ENCODE measurements at regions not wholly inside any gene's neighbourhood (a gene's known extent, or its start where the extent isn't known, plus 50 kb on each side); places are given as distances from the start of the nearest gene placed in this dataset.

DNA sequence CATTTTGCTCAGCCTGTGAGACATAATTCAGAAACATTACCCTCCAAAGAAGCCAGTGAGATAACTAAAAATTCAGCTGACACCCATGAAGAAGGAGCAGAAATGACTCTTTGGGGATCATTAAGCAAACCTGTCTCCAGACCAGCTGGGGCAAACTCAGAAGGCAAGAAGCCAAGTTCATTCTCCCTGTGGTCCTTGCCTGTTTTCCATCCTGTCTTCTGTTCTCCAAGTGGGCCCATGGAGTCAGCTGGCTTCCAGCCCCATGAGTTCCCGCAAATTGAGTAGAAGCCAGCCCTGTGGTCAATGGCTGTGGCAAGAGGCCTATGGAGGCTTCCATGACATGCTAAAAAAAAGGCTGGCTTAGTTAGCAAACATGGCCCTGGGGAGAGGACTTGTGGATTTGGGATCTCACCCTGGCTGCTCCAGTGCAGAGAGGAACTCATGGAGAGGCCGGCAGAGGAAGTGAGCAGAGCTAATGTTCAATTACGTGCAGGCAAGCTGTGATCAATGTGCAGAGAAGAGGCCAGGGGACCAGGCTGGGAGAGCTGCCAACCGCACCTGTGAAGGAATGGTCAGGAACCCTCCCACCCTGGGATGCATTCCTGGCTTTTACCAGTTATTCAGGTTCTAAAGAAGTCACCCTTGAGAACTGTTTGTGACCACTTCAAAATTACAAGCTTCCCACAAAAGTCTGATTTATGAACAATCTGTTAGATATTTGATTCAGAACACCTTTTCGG lies 229.1 kb downstream of the TSHZ3 start:
- TF ChIP-seq GATA2 (IDR thresholded peaks at IDR 0.05; ENCODE audit: low read depth, low read length) (no peak), GATA3 (IDR thresholded peaks at IDR 0.05; ENCODE audit: low read depth, low read length) (no peak)

DNA sequence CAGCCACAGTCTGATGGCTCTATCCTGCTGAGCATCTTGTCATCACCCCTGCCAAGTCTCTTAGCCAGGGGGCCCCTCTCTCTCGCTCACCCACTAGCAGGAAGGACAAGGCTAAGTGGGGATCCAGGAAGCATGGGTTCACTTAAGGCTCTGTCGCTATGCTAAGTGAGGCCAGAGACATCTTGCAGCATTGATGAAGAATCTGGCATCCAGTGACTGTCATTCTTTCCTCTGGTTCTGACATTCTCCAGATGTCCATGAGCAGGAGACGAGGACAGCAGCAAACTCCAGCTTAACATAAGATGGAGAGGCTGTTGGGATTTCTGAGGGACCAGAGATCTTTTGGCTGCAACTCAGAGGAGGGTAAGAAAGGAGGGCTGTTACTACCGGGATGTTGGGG lies 230.2 kb downstream of the TSHZ3 start:
- TF ChIP-seq GATA2 (IDR thresholded peaks at IDR 0.05; ENCODE audit: low read depth, low read length) = no peak
- TF ChIP-seq GATA3 (IDR thresholded peaks at IDR 0.05; ENCODE audit: low read depth, low read length) = no peak

DNA sequence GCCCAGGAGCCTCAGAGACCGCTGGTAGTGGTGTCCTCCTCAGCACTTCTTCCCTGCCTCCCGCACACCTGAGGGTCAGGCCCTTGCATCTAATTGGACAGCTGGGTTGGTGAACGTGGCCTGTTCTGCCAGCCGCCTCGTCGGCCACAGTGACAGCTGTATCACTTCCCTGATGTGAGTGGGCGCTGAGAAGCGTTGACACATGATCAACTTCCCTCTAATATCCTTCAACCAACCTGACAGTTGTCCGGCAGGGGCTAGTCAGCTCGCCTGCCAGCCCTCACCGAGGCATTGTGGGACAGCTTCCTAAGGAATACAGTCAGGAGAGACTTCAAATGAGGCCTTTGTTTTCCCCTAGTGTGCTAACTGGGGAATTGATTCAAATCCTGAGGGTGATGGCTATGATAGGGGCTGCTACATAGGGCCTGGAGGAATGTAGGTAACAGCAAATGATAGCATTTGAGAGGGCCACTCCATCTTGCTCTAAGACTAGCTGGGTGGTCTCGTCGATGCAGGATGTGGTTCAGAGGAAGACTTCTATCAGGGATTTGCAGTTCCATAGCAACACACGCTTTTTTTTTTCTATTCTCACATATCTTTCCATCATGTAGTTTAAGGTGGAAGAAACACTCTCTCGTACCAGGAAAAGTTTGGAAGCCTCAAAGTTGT lies 230.8 kb downstream of the TSHZ3 start:
- TF ChIP-seq GATA3 (IDR thresholded peaks at IDR 0.05; ENCODE audit: low read depth, low read length) (no peak), GATA2 (IDR thresholded peaks at IDR 0.05; ENCODE audit: low read depth, low read length) (no peak)

DNA sequence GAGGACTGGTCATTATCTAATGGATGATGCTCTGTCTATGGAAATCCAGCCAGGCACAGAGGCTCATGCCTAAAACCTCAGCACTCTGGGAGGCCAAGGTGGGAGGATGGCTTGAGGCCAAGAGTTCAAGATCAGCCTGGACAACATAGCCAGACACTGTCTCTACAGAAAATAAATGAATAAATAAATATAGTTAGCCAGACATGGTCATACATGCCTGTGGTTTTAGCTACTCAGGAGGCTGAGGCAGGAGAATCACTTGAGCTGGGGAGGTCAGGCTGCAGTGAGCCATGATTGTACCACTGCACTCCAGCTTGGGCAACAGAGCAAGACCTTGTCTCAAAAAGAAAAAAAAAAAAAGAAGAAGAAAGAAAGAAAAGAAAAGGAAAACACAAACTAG lies 234.7 kb downstream of the TSHZ3 start:
- no peak for TF ChIP-seq GATA3 (IDR thresholded peaks at IDR 0.05; ENCODE audit: low read depth, low read length)
- TF ChIP-seq GATA2 (IDR thresholded peaks at IDR 0.05; ENCODE audit: low read depth, low read length) = no peak

DNA sequence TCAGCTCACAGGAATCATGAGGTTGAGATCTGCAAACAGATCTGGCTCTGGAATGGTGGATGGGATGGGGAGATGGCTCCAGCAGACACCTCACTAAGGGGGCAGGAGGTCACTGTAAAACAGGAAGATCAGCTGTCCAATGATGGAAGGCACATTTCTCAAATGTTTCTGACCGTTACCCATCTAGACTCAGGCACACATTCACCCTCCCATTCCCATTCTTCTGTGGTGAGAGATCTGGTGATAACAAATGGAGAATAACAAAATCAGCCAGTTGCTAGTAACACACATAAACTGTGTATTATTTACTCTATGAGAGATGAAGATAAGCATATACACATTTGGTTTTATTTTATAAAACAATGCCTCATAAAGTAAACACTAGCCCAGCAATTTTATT lies 235.9 kb downstream of the TSHZ3 start:
- TF ChIP-seq GATA3 (IDR thresholded peaks at IDR 0.05; ENCODE audit: low read depth, low read length) (peak; percentile 64), GATA2 (IDR thresholded peaks at IDR 0.05; ENCODE audit: low read depth, low read length) (peak; percentile 77)

DNA sequence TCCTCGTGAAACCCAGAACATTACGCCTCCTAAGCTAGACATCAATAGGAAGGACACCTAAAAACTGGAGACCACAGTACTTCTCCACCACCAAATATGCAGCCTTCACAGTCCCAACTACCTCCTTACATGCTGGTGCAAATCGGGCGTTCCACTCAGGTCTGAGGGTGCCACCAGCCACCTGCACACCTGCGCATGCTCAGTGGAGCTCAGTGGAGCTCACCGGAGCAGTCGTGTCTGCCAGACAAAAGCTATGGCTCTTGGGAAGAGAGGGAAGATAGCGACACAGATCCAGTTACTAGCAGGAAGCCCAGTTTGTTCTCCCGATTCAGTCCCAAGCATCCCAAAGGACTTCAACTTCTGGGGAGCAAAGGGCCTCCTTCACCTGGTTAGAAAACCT lies 237.1 kb downstream of the TSHZ3 start:
- TF ChIP-seq GATA2 (IDR thresholded peaks at IDR 0.05; ENCODE audit: low read depth, low read length) (no peak), GATA3 (IDR thresholded peaks at IDR 0.05; ENCODE audit: low read depth, low read length) (no peak)

DNA sequence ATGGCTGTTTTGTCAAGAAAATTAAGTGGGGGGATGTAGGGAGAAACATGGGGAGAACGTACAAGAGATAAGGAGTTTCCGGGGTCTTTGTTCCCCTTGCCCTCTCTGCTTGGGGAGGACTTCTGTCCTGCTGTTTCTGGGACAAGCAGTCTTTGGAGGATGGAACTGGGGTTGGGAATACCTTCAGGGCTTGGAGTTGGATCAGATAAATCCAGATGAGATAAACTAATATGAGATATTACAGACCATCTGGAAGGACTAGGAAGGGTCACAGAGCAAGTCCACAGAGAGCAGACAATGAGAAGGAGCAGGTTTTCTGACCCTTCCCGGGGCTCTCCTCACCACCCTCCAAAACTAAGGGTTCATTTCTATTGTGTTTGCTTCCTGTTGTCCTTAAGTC lies 237.5 kb downstream of the TSHZ3 start:
- TF ChIP-seq GATA2 (IDR thresholded peaks at IDR 0.05; ENCODE audit: low read depth, low read length) = peak; percentile 82
- TF ChIP-seq GATA3 (IDR thresholded peaks at IDR 0.05; ENCODE audit: low read depth, low read length) = peak; percentile 69

DNA sequence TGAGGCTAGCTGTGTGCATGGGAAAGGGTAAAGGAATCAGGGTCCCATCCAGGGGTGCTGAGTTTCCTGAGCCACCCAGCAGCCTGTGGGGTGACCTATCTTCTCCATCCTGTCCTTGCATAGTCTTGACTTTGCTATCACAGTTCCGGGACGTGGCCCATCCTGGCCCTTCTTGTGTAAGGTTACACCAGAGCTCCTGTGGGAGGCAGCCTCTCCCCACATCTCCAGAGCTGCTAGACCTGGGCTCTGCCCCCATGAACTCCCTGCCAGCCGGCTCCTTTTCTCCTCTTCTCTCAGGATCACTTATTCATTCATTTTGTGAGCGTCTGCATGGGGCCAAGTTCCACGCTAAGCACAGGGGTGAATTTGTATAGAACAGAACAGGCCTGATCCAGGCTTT lies 238.9 kb downstream of the TSHZ3 start:
- TF ChIP-seq GATA3 (IDR thresholded peaks at IDR 0.05; ENCODE audit: low read depth, low read length) (no peak), GATA2 (IDR thresholded peaks at IDR 0.05; ENCODE audit: low read depth, low read length) (no peak)

DNA sequence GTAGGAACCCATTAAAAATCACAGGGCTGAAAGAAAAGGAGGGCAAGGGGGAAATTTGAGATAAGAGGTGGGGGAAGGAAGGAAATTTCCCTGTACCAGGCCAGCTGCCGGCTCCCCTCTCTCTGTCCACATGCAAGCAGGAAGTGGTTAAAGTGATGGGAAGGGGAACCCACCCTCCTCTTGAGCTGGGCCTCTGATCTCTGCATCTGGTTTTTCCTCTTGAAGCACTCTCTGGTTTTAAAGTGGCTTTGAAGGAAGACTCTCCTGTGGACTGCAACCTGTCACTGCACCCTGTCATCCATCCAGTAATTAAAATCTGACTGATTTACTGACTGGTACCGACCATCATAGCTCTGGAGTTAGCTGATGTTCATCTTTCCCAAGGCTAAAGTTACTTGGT lies 239.6 kb downstream of the TSHZ3 start:
- TF ChIP-seq GATA2 (IDR thresholded peaks at IDR 0.05; ENCODE audit: low read depth, low read length) (peak; percentile 23; the same call in 1 of the 2 replicates), GATA3 (IDR thresholded peaks at IDR 0.05; ENCODE audit: low read depth, low read length) (no peak)

DNA sequence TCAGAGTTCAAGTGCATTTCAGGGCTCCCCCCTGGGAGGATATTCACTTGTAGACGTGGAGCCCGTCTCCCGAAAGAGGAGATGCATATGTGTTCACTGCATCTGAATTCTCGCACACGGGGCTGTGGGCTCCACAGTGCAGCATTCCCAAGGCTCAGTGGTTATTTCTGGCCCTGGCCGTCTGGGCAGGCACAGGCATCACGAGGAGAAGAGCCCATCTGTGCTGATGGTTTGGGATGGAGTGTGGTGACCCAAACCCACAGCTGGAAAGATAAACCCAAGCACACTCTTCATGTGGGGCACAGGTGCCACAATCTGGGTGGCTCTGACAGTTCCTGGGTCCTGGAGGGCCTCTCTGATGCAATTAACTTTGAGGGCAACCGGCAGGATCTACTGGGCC lies 242.1 kb downstream of the TSHZ3 start:
- no peak for TF ChIP-seq GATA3 (IDR thresholded peaks at IDR 0.05; ENCODE audit: low read depth, low read length)
- no peak for TF ChIP-seq GATA2 (IDR thresholded peaks at IDR 0.05; ENCODE audit: low read depth, low read length)

DNA sequence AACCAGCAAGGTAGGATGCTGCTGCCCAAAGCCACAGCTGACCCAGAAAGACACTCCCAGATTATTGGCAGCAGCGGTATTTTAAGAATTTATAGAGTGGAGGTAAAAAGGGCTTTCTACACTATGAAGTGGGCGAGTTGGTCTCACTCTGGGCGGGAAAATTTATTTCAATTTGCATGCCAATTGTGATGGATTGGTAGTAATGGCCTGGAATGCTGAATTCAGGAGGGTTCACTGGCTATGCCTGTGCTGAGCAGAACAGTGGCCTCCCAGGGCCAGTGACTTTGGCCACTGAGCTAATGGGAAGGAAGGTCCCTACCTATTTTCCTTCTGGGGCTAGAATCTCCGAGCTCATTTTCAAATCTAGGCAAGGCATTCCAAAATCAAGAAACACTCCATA lies 243.5 kb downstream of the TSHZ3 start:
- TF ChIP-seq GATA2 (IDR thresholded peaks at IDR 0.05; ENCODE audit: low read depth, low read length) = no peak
- TF ChIP-seq GATA3 (IDR thresholded peaks at IDR 0.05; ENCODE audit: low read depth, low read length) = no peak

DNA sequence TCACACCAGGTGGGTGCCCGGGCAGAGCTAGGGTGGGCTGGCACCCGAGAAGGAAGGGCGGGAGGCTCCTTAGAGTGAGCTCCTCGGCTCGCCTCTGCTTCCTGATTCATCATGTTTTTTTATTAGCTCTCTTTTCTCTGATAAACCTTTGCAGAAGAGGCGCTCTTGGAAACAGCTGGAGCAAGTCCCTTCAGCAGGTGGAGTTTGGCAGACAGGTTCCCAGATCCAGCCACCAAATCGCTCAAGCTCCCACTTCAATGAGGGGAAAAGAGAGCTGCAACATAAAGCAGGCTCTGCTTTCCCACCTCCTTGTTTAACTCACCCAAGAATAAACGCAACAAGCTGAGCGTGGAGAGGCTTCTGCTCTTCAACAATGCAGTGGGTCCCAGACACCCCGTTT lies 244.8 kb downstream of the TSHZ3 start:
- TF ChIP-seq GATA3 (IDR thresholded peaks at IDR 0.05; ENCODE audit: low read depth, low read length) (no peak), GATA2 (IDR thresholded peaks at IDR 0.05; ENCODE audit: low read depth, low read length) (no peak)

DNA sequence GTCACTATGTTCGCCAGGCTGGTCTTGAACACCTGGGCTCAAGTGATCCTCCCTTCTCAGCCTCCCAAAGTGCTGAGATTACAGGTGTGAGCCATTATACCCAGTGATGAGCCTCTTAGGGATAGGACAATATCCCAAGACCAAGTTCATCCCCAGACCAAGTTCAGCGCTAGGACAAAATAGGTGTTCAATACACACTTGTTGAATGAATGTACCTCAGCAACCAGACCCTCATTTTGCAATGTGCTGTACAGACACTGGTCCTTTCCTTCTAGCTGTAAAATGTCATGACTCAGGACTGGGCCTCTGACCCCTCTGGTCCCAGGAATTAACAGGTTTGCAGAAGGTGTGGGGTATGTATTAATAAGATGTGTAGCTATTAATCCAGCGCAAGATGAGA lies 246.0 kb downstream of the TSHZ3 start:
- no peak for TF ChIP-seq GATA3 (IDR thresholded peaks at IDR 0.05; ENCODE audit: low read depth, low read length)
- TF ChIP-seq GATA2 (IDR thresholded peaks at IDR 0.05; ENCODE audit: low read depth, low read length) = no peak

DNA sequence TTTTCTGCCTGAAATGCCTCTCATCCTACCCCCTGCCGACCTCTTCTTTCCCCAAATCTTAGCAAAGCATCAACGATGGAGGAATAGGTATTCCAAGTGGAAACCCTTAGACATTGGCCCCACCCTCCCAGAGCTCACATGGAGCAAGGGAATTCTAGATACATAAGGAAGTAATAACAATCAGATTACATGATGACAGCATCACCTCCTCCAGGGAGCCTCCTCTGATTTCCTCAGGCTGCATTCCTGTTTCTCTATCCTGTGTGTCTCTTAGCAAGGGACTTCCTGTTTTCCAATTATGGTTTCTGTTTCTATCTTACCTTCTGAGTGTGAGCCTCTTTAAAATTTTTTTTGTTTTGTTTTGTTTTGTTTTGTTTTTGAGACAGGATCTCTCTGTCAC lies 246.6 kb downstream of the TSHZ3 start:
- TF ChIP-seq GATA3 (IDR thresholded peaks at IDR 0.05; ENCODE audit: low read depth, low read length) (no peak), GATA2 (IDR thresholded peaks at IDR 0.05; ENCODE audit: low read depth, low read length) (no peak)

DNA sequence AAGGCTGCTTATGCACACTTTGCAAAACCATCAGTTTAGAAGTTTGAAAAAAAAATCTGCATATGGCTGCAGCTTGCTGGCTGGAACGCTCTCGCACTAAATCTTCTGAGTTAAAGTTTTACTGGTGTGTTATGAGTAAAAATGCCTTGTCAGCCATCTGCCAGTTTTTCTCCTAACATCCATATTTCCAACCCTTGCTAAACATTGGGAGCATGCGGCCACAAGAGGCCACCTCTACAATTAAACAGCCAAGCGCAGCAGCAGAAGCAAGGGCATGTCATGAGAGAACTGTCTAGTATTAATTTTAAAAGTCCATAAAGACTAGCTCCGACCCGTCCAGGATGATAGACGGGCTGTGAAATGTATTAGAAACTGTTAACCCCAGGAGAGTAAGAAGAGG lies 248.3 kb downstream of the TSHZ3 start:
- TF ChIP-seq GATA2 (IDR thresholded peaks at IDR 0.05; ENCODE audit: low read depth, low read length) (no peak), GATA3 (IDR thresholded peaks at IDR 0.05; ENCODE audit: low read depth, low read length) (no peak)
